Right forelimb (tissue), 1 donor: ENCODE measurements at regions not wholly inside any gene's neighbourhood (a gene's known extent, or its start where the extent isn't known, plus 50 kb on each side); places are given as distances from the start of the nearest gene placed in this dataset.

Experiments used
- DNase-seq: peaks from one replicate; pipeline ENCODE4 v3.0.0-alpha.2; 2018

DNA sequence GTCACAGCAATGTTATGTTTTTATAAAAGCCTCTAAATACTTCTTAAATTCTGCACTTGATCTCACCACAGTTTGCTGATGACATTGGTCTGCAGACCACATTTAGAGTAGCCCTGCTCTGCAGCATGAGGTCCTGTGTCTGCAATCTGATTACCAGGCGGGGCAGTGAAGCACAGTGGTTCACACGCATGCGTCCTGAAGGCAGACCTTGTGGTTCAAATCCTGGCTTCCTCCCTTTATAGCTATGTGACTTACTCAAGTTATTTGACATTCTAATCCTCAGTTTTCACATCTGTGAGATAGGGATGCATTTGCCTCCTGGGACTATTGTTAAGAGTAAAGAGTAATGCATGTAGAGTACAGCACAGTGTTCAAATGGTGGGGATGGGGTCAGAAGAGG, 50.3 kb downstream of the BMAL2 start:
- no peak for DNase-seq

GRCh38 chr12:27383429-27384260, 51.0 kb downstream of the BMAL2 start:
- peak; percentile 50 for DNase-seq

GRCh38 chr12:27384261-27384590, 51.6 kb downstream of the BMAL2 start:
- no peak for DNase-seq

DNA sequence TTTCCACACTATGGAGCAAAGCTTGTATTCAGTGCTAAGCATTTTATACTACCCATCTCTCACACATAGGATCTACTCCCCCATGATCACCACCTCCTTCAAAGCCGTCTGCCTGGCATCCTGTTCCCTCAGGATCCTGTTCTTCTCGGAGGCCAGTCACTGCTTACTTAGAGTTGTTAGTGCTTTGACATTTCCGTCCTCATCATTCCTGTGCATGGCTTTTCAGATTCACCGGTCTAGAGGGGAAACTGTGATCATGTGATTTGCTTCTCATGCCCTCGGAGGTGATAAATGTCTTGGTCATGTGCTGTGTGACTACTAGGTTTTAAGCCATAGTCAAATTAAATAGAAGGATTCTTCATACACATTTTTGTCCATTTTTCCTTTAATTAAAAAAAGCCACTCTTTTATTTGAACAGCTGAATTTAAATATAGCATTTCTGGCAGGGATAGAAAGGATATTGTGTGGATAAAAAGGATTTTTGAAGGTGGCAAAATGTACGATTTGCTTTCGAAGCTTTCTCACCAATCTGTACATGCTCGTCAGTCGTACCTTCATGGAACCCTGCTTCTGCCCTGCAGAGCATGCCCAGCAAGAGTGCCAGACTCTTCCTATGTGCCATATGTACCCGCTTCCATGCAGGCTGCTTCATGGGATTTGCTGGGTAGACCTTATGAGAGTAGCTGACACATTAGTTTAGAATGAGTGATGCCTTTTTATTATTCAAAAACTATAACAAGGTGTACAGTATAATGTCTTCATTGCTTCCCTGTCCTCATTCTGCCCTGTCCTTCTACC, 53.3 kb downstream of the BMAL2 start:
- DNase-seq = no peak

DNA sequence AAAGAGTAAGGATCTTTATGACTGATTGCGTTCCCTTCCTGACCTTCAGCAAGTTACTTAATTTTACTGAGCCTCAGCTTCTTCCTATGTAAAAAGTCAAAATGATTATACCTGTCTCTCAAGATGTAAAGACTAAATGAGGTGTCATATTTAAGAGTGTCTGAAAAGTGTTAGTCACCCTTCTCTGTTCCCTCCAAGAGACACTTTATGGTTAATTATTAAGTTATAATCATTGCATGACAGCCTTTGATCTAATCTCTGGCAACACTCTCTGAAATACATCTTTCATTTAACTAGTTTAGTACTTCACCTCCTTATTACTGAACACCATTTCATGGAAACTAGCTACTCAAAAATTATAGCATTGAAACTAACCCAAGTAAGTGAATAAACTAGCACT, 54.8 kb downstream of the BMAL2 start:
- no peak for DNase-seq

GRCh38 chr12:27388650-27389049, 56.0 kb downstream of the BMAL2 start:
- no peak for DNase-seq

GRCh38 chr12:27394676-27395075, 51.9 kb upstream of the SMCO2 start:
- no peak for DNase-seq

DNA sequence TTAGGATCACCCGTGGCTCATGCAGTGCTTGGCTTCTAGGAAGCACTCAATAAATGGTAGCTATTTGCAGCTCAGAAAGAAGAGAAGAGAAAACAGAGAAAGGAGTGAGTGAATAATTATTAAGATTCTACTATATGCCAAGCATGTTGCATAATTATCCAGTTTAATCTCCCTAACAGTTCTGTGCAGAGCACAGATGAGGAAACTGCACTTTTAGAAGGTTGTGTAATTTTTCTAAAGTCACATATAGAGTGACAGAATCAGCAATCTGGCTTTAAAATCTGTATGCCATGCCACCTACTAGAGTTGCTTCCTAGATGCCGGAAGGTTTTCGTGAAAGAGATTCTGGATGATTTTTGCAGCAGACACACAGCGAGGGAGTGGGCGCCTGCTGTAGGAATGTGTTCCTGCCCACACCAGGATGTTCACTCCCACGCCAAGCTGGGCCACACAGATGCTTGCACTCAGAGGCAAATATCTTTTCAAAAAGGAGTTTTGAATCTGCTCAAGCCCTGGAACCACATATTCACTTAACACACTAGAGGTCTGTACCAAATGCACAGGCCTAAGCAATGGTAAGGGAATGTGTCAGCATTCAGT, 50.2 kb upstream of the SMCO2 start:
- no peak for DNase-seq
